ENCODE measurements at regions not wholly inside any gene's neighbourhood (a gene's known extent, or its start where the extent isn't known, plus 50 kb on each side); places are given as distances from the start of the nearest gene placed in this dataset.

DNA sequence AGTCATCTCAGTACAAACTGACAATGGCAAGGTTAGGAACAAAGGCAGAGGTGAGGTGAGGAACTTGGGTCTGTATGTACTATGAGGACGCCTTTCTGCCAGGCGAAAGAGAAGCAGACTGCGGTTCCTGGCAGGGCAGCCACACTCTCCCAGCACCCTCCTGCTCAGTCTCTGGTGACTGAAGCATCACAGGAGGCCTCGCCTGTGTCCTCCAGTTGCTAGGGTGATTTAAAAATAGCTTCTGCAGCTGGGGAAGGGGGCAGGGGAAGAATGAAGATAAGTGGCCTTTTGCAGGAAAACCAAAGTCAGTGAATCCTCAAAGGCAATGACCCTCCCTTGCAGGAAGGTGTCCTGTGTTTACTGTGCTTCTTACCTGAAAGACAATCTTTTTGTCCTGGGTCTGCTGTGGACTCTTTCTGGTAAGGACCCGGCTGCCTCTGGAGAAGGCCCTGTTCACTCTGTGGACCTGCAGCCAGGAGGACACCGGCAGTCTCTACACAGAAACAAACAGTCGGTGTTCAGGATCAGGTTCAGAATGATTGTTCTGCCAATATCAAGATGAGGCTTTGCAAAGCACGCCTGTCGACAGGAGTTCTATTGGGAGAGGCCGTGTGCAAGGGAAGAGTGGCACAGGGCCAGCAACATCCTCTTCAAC is 65.7 kb upstream of the DGKG start:
- ATAC-seq (ENCODE audit: low read depth) (no peak), DNase-seq (no peak)
- no peaks in the 10 kb centered on the region for H3K9me3 Mint-ChIP-seq (ENCODE audit: insufficient read depth)
- peaks cover 25% of the 10 kb centered on the region for H3K4me1 Mint-ChIP-seq
- no peak overlapping the region for H3K27ac Mint-ChIP-seq
- Histone ChIP-seq H3K27ac (ENCODE audit: low read length in 2 of 2) (no peak overlapping the region), H3K9ac (ENCODE audit: low read length) (no peak overlapping the region), H3K79me2 (ENCODE audit: control insufficient read depth, insufficient read depth, low read length) (no peaks in the 10 kb centered on the region), H3K4me1 (ENCODE audit: control insufficient read depth in 2 of 2, insufficient read depth in 2 of 2, low read length in 2 of 2) (peaks cover 8 to 19% of the 10 kb centered on the region in 2 donors), H3K9me3 (ENCODE audit: control extremely low read depth in 1 of 3, control insufficient read depth in 2 of 3, insufficient read depth in 1 of 3, low read length in 2 of 3) (no peaks in the 10 kb centered on the region), H4K20me1 (ENCODE audit: control insufficient read depth, insufficient read depth, low read length, poor library complexity, severe bottlenecking) (no peaks in the 10 kb centered on the region), H3K4me3 (ENCODE audit: control extremely low read depth in 1 of 5, extremely low read depth in 1 of 5, insufficient read depth in 1 of 5, low read depth in 2 of 5, low read length in 4 of 5) (no peak overlapping the region), H3K27me3 (replicated peaks in 1 of 4; ENCODE audit: control extremely low read depth in 1 of 4, control insufficient read depth in 3 of 4, insufficient read depth in 4 of 4, low read length in 3 of 4) (no peaks in the 10 kb centered on the region), H3K36me3 (replicated peaks in 1 of 2; ENCODE audit: control extremely low read depth in 1 of 2, control insufficient read depth in 1 of 2, extremely low read depth in 1 of 2, insufficient read depth in 2 of 2, low read length in 1 of 2) (no peaks in the 10 kb centered on the region), H3K4me2 (replicated peaks; ENCODE audit: low read depth, low read length, poor library complexity, severe bottlenecking) (no peak overlapping the region), H2AFZ (ENCODE audit: insufficient read depth, low read depth, low read length, poor library complexity, severe bottlenecking) (no peak overlapping the region)
- intact Hi-C loops (cut with micrococcal nuclease) = no loop called here
- ChIA-PET POLR2A (no interaction called here), CTCF (no interaction called here)
- 93% methylated on average over 6 of the region's 10 CpGs for WGBS (ENCODE audit: insufficient coverage)
- TF ChIP-seq EZH2 (IDR thresholded peaks at IDR 0.05; ENCODE audit: borderline replicate concordance, insufficient read depth, low read depth, low read length, poor library complexity, severe bottlenecking) = no peak
- TF ChIP-seq, protein P1, sequence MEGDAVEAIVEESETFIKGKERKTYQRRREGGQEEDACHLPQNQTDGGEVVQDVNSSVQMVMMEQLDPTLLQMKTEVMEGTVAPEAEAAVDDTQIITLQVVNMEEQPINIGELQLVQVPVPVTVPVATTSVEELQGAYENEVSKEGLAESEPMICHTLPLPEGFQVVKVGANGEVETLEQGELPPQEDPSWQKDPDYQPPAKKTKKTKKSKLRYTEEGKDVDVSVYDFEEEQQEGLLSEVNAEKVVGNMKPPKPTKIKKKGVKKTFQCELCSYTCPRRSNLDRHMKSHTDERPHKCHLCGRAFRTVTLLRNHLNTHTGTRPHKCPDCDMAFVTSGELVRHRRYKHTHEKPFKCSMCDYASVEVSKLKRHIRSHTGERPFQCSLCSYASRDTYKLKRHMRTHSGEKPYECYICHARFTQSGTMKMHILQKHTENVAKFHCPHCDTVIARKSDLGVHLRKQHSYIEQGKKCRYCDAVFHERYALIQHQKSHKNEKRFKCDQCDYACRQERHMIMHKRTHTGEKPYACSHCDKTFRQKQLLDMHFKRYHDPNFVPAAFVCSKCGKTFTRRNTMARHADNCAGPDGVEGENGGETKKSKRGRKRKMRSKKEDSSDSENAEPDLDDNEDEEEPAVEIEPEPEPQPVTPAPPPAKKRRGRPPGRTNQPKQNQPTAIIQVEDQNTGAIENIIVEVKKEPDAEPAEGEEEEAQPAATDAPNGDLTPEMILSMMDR (IDR thresholded peaks at IDR 0.05) = no peak
- no peak overlapping the region for H3K4me3 Mint-ChIP-seq
- H3K27me3 Mint-ChIP-seq = peaks cover 6% of the 10 kb centered on the region

DNA sequence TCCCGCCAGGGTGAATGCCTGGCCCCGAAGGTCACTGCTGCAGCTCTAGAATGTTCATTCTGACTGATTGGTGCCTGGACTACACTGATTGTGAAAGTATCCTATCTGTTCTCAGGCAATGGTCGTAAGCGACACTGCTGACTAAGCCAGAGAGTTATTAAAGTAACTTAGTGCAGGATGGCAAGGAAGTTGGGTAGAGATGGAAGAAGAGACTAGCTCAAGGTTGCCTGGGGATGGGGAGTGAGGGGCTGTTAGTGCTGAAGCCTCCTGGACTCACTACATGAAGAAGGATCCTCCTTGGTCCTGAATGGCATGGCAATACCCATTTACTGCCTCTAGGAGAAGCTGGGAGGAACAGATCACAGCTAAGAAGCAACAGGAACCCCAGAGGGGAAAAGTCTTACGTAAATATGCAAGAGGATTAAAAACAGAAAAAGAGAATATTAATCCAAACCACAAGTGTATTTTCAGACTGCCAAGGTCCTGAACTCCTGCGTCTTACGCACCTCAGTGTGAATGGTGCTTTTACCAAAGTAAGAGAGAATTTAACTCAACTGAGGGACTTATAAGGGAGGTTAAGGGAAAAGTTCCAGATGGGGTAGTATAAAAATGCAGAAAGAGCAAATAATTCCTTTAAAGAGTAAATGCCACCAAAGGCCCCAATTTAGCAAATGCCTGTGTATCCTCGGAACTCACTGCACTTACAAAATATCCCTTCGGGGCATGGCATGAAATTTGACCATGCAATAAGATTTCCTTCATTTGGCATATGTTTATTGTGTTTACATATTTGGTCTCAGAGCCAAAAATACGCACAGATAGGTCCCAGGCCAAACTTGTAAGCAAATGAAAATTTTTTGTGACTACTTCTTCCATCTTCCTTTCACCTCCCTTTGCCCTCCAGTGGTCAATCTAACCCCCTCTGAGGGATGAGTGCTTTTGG is 64.0 kb upstream of the DGKG start:
- DNase-seq (no peak), ATAC-seq (ENCODE audit: low read depth) (peak; percentile 17)
- Histone ChIP-seq H3K27ac (ENCODE audit: low read length in 2 of 2) (no peak overlapping the region), H3K36me3 (replicated peaks in 1 of 2; ENCODE audit: control extremely low read depth in 1 of 2, control insufficient read depth in 1 of 2, extremely low read depth in 1 of 2, insufficient read depth in 2 of 2, low read length in 1 of 2) (no peaks in the 10 kb centered on the region), H3K27me3 (replicated peaks in 1 of 4; ENCODE audit: control extremely low read depth in 1 of 4, control insufficient read depth in 3 of 4, insufficient read depth in 4 of 4, low read length in 3 of 4) (no peaks in the 10 kb centered on the region), H3K9me3 (ENCODE audit: control extremely low read depth in 1 of 3, control insufficient read depth in 2 of 3, insufficient read depth in 1 of 3, low read length in 2 of 3) (no peaks in the 10 kb centered on the region), H3K9ac (ENCODE audit: low read length) (no peak overlapping the region), H3K79me2 (ENCODE audit: control insufficient read depth, insufficient read depth, low read length) (no peaks in the 10 kb centered on the region), H4K20me1 (ENCODE audit: control insufficient read depth, insufficient read depth, low read length, poor library complexity, severe bottlenecking) (no peaks in the 10 kb centered on the region), H3K4me1 (ENCODE audit: control insufficient read depth in 2 of 2, insufficient read depth in 2 of 2, low read length in 2 of 2) (peaks cover 8 to 19% of the 10 kb centered on the region in 2 donors), H2AFZ (ENCODE audit: insufficient read depth, low read depth, low read length, poor library complexity, severe bottlenecking) (no peak overlapping the region), H3K4me3 (ENCODE audit: control extremely low read depth in 1 of 5, extremely low read depth in 1 of 5, insufficient read depth in 1 of 5, low read depth in 2 of 5, low read length in 4 of 5) (no peak overlapping the region), H3K4me2 (replicated peaks; ENCODE audit: low read depth, low read length, poor library complexity, severe bottlenecking) (no peak overlapping the region)
- no peak for TF ChIP-seq EZH2 (IDR thresholded peaks at IDR 0.05; ENCODE audit: borderline replicate concordance, insufficient read depth, low read depth, low read length, poor library complexity, severe bottlenecking)
- TF ChIP-seq, protein P1 (IDR thresholded peaks at IDR 0.05) = peak; percentile 16
- peaks cover 25% of the 10 kb centered on the region for H3K4me1 Mint-ChIP-seq
- no peak overlapping the region for H3K27ac Mint-ChIP-seq
- WGBS (ENCODE audit: insufficient coverage) = 80% methylated on average over 4 of the region's 10 CpGs
- peak overlapping the region; percentile 18 for H3K4me3 Mint-ChIP-seq
- peaks cover 6% of the 10 kb centered on the region for H3K27me3 Mint-ChIP-seq
- CTCF ChIA-PET = interaction anchor here (1.4 kb wide), 1 partner anchor 114 kb away, joined by 4 read pairs; no protein-coding TSS in a partner anchor
- POLR2A ChIA-PET = no interaction called here
- no peaks in the 10 kb centered on the region for H3K9me3 Mint-ChIP-seq (ENCODE audit: insufficient read depth)
- intact Hi-C loops (cut with micrococcal nuclease) = no loop called here

Data from B cell (primary cell).